Thyroid gland (tissue), 4 donors: ENCODE measurements at regions not wholly inside any gene's neighbourhood (a gene's known extent, or its start where the extent isn't known, plus 50 kb on each side); places are given as distances from the start of the nearest gene placed in this dataset.

Experiments used
- DNase-seq, 2 donors: peaks; one replicate each; pipeline ENCODE4 v3.0.0-alpha.2; 2019
- H3K27ac ChIP-seq, 3 donors: fragments of 200-600 bp; sonication (generic); 1 replicate in 2 of 3; 2 replicates in 1 of 3; pipeline ENCODE4 v1.5.1; 2016 to 2019; ENCODE audit warnings: mild to moderate bottlenecking in 1 of 3, moderate library complexity in 1 of 3
- H3K27me3 ChIP-seq: fragments of 200-600 bp; sonication (generic); one replicate; pipeline ENCODE4 v1.5.1; 2019
- H3K36me3 ChIP-seq, 2 donors: fragments of 200-600 bp; sonication (generic); one replicate each; pipeline ENCODE4 v1.5.1; 2016 to 2019
- H3K4me1 ChIP-seq, 2 donors: fragments of 200-600 bp; sonication (generic); one replicate each; pipeline ENCODE4 v1.5.1; 2017 to 2019
- H3K4me3 ChIP-seq, 3 donors: fragments of 200-600 bp; sonication (generic); replicated peaks in 1 of 3; 1 replicate in 2 of 3; 2 replicates in 1 of 3; pipeline ENCODE4 v1.5.1; 2016; ENCODE audit warnings: mild to moderate bottlenecking in 1 of 3
- H3K9me3 ChIP-seq: fragments of 200-600 bp; sonication (generic); one replicate; pipeline ENCODE4 v1.5.1; 2017
- POLR2A ChIP-seq, 2 donors: fragments of 450-650 bp; IDR thresholded peaks; one replicate each; pipeline ENCODE4 v1.6.1; 2017; ENCODE audit warnings: antibody characterized with exemption in 2 of 2, mild to moderate bottlenecking in 2 of 2, moderate library complexity in 1 of 2
- WGBS, 2 donors: methylation state at CpG; one replicate each; pipeline ENCODE4 v1.1.5; 2017; 5-methylcytosine and 5-hydroxymethylcytosine counted together
- intact Hi-C: fragments of 100-400 bp; cut with DNase I; formaldehyde crosslinking; loops from one replicate; pipeline ENCODE4 v1.15.1; 2023
- TF ChIP-seq, protein P1 (sequence below), 6 experiments: fragments of 200-600 bp in 3 of 6; fragments of 450-650 bp in 3 of 6; sonication (generic) in 3 of 6; IDR thresholded peaks; one replicate each; pipeline ENCODE4 v1.5.1; 2016 to 2019; ENCODE audit warnings: antibody characterized with exemption in 6 of 6, mild to moderate bottlenecking in 2 of 6, inconsistent platforms in 1 of 6, moderate library complexity in 1 of 6

DNA sequence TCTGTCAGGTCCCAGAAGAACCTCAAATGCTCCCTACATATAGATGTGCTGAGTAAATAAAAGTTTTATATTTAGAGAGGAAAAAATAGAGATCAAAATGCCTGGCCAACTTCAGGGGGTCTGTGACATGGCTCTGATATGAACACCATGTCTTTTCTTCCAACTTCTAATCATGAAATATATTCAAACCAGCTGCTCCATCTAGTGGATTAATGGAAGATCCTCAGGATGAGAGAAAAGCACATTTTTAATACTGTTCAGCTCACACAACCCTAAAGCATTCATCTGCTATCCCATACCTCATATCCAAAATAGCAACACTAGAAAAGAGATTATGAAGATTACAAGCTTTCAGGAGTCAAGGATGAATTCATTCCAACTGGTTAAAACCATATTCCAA, 56.0 kb upstream of the DOCK9 start:
- intact Hi-C loops = loop anchor here (2.0 to 10.0 kb wide), 3 partner anchors 59 to 195 kb away; partner anchors contain the start of gene DOCK9
- Histone ChIP-seq H3K9me3 (no peaks in the 10 kb centered on the region), H3K27ac (peak overlapping the region in 2 of 3 donors; percentile 55 to 76), H3K36me3 (no peaks in the 10 kb centered on the region), H3K4me3 (no peak overlapping the region), H3K4me1 (peaks cover 21 to 36% of the 10 kb centered on the region in 2 donors), H3K27me3 (no peaks in the 10 kb centered on the region)
- no peak for DNase-seq
- TF ChIP-seq POLR2A (IDR thresholded peaks at IDR 0.05) = no peak
- TF ChIP-seq, protein P1, sequence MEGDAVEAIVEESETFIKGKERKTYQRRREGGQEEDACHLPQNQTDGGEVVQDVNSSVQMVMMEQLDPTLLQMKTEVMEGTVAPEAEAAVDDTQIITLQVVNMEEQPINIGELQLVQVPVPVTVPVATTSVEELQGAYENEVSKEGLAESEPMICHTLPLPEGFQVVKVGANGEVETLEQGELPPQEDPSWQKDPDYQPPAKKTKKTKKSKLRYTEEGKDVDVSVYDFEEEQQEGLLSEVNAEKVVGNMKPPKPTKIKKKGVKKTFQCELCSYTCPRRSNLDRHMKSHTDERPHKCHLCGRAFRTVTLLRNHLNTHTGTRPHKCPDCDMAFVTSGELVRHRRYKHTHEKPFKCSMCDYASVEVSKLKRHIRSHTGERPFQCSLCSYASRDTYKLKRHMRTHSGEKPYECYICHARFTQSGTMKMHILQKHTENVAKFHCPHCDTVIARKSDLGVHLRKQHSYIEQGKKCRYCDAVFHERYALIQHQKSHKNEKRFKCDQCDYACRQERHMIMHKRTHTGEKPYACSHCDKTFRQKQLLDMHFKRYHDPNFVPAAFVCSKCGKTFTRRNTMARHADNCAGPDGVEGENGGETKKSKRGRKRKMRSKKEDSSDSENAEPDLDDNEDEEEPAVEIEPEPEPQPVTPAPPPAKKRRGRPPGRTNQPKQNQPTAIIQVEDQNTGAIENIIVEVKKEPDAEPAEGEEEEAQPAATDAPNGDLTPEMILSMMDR (IDR thresholded peaks at IDR 0.05) = peak; percentile 18 to 78 (median 58)

DNA sequence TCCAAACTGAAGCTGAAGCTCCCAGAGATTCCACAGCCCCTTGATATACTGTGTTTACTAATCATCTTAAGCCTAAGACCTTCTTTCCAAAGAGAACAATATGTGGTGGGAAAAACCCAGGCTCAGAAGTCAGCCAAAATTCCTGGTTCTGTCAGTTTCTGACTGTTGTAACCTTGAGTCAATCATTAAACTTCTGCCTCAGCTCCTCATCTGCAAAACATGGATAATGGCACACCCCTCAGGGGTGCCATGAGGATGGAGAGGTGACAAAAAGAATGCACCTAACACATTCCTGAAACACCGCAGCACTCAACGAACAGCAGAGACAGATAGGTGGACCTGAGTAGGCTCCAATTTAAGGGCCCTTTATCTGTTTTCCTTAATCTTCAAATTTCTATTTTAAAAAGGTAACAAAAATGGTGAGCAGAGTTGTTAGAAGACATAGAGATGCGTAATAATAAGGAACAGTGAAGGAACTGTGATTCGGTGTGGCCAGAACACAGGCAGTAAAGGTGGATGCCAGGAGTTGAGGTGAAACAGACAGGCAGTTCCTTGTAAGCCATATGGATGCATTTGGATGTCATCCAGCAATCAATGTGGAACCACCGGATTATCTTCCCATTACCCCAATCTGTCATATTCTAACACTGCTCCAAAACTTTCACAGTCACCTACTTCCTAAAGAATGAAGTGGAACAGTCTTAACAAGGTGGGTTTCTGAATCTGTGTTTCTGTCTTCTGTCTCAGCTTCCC, 56.6 kb upstream of the DOCK9 start:
- peaks cover 21 to 36% of the 10 kb centered on the region in 2 donors for H3K4me1 ChIP-seq
- WGBS, 2 donors = 93 to 96% methylated on average over 5 of the region's 5 CpGs
- H3K36me3 ChIP-seq = no peaks in the 10 kb centered on the region
- H3K27ac ChIP-seq = no peak overlapping the region
- intact Hi-C loops = loop anchor here (2.0 to 10.0 kb wide), 3 partner anchors 60 to 196 kb away; partner anchors contain the start of gene DOCK9
- no peak overlapping the region for H3K4me3 ChIP-seq
- DNase-seq = no peak
- no peaks in the 10 kb centered on the region for H3K27me3 ChIP-seq
- H3K9me3 ChIP-seq = no peaks in the 10 kb centered on the region
- TF ChIP-seq POLR2A (IDR thresholded peaks at IDR 0.05) = no peak
- TF ChIP-seq, protein P1 (IDR thresholded peaks at IDR 0.05) = no peak

DNA sequence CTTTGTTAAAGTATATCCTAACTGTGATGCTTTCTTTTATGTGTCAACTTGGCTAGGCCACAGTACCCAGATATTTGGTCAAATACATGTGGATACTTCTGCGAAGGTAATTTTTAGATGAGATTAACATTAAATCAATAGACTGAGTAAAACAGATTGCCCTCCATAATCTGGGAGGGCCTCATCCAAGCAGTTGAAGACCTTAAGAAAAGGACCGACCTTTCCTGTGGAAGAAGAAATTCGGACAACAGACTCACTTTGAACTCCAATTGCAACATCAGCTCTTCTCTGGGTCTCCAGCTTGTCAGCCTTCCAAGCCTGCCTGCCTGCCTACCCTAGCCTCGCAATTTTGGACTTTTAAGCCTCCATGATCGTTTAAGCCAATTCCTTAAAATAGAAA, 57.9 kb upstream of the DOCK9 start:
- no peaks in the 10 kb centered on the region for H3K9me3 ChIP-seq
- H3K4me3 ChIP-seq = no peak overlapping the region
- DNase-seq = no peak
- no peaks in the 10 kb centered on the region for H3K27me3 ChIP-seq
- H3K36me3 ChIP-seq = no peaks in the 10 kb centered on the region
- no peak overlapping the region for H3K27ac ChIP-seq
- H3K4me1 ChIP-seq = peaks cover 25 to 32% of the 10 kb centered on the region in 2 donors
- 95 to 97% methylated on average over 5 of the region's 5 CpGs for WGBS, 2 donors
- intact Hi-C loops = loop anchor here (2.0 to 10.0 kb wide), 3 partner anchors 61 to 197 kb away; partner anchors contain the start of gene DOCK9
- TF ChIP-seq, protein P1 (IDR thresholded peaks at IDR 0.05) = no peak
- no peak for TF ChIP-seq POLR2A (IDR thresholded peaks at IDR 0.05)

DNA sequence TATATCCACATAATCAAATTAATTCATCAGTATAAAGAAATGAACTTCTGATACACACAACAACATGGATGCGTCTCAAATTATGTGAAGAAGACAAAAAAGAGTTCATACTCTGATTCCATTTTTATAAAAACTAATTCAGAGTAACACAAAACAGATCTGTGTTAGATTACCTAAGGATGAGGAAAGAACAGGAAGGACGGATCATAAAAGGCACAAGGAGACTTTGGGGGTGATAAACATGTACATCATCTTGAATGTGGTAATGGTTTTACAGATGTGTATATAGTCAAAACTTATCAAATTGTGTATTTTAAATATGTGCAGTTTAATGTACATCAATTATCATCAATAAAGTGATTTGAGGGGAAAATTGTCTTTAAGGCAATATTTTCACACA, 59.9 kb upstream of the DOCK9 start:
- intact Hi-C loops = loop anchor here (10.0 kb wide), 2 partner anchors 63 to 113 kb away; partner anchors contain the start of gene DOCK9
- DNase-seq = no peak
- H3K4me1 ChIP-seq = peaks cover 15 to 27% of the 10 kb centered on the region in 2 donors
- no peak for TF ChIP-seq POLR2A (IDR thresholded peaks at IDR 0.05)
- TF ChIP-seq, protein P1 (IDR thresholded peaks at IDR 0.05) = no peak
- H3K36me3 ChIP-seq = no peaks in the 10 kb centered on the region
- no peaks in the 10 kb centered on the region for H3K27me3 ChIP-seq
- 93 to 97% methylated on average over 2 of the region's 2 CpGs for WGBS, 2 donors
- H3K9me3 ChIP-seq = no peaks in the 10 kb centered on the region
- H3K4me3 ChIP-seq = no peak overlapping the region
- no peak overlapping the region for H3K27ac ChIP-seq

DNA sequence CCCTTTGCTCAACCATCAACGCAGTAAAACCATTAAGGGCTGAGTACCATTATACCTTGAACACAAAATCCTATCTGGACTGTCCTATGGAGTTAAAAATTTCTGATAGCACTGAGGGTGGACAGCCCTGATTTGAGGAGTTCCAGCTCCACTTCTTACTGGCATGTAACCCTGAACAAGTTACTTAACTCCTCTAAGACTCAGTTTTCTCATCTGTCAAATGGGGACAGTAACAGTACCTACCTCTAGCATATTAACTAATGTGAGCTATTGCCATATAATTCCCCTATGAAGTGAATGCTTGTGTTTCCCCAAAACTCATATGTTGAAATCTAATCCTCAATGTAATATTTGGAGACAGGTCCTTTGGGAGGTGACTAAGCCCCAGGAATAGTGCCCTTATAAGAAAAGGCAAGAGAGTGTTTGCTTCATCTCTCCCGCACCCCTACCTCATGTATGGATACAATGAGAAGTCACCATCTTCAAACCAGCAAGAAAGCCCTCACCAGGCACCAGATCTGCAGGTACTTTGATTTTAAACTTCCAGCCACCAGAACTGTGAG, 61.9 kb upstream of the DOCK9 start:
- Histone ChIP-seq H3K36me3 (no peaks in the 10 kb centered on the region), H3K9me3 (no peaks in the 10 kb centered on the region), H3K4me3 (no peak overlapping the region), H3K27ac (no peak overlapping the region), H3K4me1 (peaks cover 7 to 18% of the 10 kb centered on the region in 2 donors), H3K27me3 (no peaks in the 10 kb centered on the region)
- no peak for DNase-seq
- 94 to 96% methylated on average over 2 of the region's 2 CpGs for WGBS, 2 donors
- intact Hi-C loops = loop anchor here (10.0 kb wide), 2 partner anchors 65 to 115 kb away; partner anchors contain the start of gene DOCK9
- TF ChIP-seq POLR2A (IDR thresholded peaks at IDR 0.05) = no peak
- TF ChIP-seq, protein P1 (IDR thresholded peaks at IDR 0.05) = no peak
